NCI-H2171 treated with DMSO at 0.1 percent for 48 hours (cell line): ENCODE measurements at regions not wholly inside any gene's neighbourhood (a gene's known extent, or its start where the extent isn't known, plus 50 kb on each side); places are given as distances from the start of the nearest gene placed in this dataset.
"Not testable (repeated sequence)": the region's sequence is repeated elsewhere in the genome, so short reads cannot be mapped to it uniquely, and the experiment has no call there.

Experiments
- DNase-seq: peaks from one replicate; lab custom pipeline; 2025; lab: John Stamatoyannopoulos, UW

DNA sequence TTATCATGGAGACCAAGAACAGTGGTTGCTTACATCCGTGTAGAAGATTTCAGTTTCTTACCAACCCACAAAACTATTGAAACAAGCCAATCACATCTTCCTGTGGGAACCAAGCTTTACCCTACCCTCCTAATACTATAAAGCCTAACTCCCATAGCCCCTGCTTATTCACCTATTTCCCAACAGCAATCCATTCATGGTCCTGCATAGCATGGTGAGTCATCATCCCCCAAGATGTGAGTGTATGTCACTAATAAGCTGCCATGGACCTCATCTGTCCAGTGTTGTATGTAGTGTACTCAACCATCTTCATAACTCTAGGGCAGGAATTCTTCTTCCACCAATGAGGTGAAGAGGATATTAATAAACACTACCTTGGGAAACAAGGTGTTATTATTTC is 1620.4 kb upstream of the FLRT2 start:
- no peak for DNase-seq

DNA sequence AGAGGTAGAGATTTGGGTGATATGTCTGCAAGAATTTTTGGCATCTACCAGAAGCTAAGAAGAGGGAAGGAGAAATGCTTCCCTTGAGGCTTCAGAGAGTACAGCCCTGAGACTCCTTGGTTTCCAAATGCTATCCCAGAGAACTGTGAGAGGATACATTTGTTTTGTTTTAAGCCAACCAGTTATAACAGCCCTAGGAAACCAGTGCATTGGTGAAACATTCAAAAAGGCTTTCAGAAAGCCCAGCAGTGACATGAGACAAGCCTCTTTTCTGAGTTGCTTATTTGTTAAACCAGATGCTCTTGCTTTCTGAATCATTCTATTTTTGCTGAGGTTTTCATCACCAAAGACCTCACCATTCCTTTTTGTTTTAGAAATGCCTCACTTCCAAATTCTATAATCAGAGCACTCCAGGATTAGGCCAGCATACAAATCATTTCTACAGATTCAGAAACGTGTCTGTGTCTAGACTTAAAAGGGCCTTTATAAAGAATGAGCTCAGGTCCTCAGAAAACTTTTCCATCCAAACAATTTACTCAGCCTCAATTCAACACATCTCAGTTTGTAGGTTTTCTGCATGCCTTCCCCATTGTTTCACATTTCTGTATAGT is 1617.8 kb upstream of the FLRT2 start:
- DNase-seq, result no peak

DNA sequence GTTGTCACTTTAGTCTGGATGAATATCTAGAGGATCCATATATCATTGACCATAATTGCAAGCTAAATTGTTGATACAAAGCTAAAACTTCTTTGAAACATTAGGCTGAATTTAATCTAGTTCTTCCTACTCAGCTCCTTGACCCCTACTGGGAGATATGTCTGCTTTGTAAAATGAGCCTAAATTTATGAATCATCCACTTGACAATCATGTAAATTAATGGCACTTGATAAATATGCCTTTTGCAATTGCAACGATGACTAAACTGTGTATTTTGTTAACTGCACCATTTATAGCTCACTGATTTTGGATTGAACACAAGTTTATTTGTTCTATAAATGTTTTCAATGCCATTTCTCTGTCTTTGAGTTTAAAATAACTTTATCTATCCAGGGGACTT is 1616.5 kb upstream of the FLRT2 start:
- DNase-seq, result no peak

DNA sequence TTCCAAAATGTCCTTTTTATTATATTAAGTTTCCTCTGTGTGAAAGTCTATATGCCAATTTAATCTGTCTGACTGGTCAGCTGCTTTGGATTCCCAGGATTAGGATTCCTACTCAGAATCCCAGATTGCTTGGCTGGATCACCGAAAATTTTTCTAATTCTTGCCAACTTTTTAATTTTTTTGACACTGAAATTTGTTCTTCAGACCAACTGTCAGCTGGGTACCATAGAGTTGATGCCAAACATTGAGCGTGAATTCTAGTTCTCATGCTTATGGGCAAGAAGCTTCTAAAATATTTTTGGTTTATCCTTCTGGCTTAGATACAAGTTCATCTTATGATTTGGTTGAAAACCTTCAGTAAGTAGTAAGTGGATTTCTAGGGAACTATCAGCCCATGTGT is 1611.4 kb upstream of the FLRT2 start:
- no peak for DNase-seq

DNA sequence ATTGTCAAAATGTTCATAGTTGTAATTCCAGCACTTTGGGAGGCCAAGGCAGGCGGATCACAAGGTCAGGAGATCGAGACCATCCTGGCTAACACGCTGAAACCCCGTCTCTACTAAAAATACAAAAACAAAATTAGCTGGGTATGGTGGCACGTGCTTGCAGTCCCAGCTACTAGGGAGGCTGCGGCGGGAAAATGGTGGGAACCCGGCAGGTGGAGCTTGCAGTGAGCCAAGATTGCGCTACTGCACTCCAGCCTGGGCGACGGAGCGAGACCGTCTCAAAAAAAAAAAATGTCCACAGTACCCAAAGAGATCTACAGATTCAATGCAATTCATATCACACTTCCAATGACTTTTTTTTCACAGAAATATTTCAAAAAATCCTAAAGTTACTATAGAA is 1610.3 kb upstream of the FLRT2 start:
- DNase-seq, result not testable (repeated sequence)

DNA sequence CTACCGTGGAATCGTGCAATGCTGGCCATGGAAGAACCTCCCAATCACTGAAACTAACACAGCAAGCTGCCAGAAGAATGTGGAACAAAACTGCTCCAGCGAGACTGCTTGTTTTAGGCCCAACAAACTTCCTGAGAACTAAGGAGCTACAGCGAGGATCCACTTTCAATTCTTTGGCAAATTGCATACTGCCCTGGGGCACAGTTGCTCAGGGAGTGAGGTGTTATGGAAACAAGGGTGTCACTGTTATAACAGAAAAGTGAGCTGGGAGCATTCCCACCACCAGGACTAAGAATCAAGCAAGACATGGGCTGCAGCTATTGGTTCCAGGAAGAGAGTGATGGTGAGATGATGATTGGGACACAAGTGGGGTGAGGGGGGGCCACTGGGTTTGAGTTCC is 1606.1 kb upstream of the FLRT2 start:
- DNase-seq, result no peak

DNA sequence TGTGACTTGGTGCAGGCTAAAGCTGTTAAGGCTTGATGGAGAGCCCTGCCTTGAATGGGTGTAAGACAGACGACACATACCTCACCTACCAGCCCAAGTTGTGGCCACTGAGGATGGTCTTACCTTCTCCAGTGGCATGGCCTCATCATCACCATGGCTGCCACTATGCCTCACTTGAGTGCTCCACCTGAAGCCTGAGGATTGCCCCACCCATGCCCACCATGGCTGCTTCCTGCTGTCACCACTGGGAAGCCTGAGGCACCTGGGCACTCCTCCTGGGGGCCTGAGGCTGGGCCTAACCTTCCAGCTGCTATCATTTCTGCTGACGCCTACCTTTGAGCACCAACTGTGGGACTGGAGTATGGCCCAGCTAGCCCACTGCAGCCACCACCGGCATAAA is 1605.7 kb upstream of the FLRT2 start:
- DNase-seq, result no peak

DNA sequence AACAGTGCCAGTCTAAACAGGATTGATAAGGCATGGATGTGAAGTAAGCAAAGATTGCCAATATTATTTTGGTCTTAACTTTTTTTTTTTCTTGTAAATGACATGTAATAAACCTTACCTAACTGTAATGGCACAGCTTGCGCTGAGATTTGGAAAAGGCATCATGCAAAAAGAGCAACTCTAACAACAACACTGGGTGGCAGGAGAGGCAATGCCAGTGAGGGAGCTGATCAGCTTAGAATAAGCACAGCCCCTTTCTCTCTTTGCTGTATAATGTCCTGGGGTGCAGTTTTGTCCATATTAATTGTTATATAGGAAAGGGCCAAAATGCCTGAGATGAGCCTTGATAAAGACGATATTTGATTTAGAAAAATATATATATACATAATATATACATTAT is 1589.7 kb upstream of the FLRT2 start:
- peak; percentile 11 for DNase-seq

DNA sequence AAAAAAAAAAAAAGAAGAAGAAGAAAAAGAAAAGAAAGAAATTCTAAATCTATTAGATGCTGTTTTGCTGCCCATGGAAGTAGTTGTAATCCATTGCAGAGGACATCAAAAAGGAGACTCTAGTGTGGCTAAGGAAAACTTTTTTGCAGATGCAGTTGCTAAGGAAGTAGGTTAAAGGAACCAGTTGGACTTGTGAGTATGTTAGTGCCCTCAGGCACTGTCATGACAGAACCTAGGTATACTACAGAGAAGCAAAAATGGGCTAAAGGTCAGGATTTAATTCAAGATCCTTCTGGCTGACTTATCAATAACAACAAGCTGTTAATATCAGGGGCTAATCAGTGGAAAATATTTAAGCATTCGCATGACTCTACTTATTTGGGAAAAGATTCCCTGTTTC is 1571.6 kb upstream of the FLRT2 start:
- no peak for DNase-seq

DNA sequence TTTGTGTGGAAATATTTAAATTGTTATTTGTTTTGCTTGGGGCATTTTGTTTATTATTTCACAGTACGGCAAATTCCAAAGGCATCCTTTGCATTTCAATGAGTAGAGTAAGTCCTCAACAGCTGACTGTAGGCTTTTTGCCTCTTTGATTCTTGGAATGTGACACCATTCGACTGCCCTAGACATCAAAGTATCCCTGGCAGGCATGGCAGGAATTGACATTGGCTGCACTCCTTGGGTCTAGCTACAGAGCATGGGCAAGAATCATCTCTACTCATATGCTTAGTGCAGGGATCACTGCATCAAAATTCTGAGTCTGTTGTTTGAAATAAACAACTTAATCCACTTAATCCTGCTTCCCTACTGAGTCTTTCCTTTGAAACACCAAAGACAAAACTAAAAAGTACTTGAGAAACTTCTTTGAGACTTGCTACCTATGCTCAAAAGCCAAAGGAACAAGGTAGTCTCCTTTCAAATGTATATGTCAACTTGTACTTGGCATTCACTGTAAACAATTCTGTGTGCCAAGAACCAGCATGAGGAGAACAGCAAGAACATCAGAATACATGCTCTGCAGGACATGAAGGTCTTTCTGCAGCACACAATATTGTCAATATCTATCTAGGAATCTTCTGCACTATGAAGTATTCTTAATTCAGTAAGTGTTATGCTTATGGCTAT is 1569.0 kb upstream of the FLRT2 start:
- DNase-seq, result no peak

DNA sequence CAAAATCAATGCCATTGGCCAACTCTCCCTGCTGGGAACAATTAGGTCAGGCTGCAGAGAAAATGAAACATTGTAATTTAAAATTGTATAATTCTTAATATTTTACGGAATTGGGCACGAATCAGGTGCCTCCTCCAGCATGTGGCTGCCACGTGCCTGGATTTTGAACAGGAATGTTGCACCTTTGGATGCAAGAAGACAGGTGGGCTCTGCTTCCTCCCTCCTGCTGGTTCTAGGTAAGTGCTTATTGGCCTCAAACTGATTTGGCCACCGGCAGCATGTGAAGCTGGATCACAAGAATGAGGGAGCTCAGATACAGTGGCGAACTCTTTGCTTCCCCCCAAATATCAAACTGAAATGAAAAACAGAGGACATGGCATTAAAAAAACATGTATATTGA is 1559.9 kb upstream of the FLRT2 start:
- no peak for DNase-seq

DNA sequence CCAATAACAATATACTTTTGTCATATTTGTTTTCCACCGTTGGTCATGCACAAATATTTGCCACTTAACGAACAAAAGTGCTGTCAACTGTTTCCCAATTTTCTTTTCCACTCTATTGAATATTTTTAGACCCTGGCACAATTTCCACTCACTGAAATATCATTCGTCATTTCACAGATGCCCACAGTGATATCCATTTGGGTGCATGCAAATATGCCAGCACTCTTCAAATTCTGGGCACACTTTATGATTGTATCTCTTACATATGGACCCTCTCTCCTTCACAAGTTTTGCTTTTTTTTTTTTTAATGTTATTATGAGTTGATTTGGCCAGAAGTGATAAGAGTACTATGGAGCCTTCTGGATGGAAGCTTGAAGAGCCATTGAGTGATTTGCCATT is 1557.3 kb upstream of the FLRT2 start:
- DNase-seq, result no peak

DNA sequence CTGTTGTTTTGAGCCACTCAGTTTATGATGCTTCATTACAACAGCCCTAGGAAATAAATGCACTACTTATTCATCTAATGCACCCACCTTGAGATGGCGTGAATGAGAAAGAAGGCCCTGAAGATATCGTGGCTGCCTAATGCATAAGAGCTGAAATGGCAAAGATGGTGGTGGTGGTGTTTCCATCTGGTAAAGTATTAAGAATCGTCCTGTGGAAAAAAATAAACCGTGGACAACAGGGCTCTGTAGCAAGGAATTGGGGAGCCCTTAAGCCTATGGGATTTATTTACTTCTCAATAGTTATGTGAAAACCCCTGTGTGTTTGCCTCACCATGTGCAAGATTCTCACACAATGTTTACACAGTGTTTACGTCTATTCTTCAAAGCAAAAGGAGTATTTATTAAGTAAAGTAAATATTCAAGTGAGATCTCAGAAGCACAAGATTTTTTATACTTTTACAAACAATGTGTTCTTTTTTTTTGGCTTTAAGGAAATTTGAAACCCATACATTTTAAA is 1555.2 kb upstream of the FLRT2 start:
- DNase-seq, result no peak

DNA sequence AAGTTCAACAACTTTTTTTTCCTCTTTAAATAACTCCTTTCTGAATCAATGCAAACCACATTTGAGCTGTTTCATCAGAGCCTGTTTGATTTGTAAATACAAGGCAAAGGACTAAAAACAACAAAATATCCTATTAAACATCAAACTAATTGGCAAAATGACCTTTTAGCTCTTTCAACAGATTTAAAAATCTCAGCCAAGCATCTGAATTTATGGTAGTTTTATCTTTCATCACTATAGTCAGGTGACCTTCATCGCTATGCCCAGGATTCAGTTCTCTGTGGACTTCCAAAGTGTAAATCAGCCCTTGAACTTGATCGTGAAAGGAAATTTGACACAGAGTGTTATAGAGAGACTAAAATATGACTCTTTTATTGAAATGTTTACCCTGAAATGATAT is 1554.5 kb upstream of the FLRT2 start:
- DNase-seq, result no peak

DNA sequence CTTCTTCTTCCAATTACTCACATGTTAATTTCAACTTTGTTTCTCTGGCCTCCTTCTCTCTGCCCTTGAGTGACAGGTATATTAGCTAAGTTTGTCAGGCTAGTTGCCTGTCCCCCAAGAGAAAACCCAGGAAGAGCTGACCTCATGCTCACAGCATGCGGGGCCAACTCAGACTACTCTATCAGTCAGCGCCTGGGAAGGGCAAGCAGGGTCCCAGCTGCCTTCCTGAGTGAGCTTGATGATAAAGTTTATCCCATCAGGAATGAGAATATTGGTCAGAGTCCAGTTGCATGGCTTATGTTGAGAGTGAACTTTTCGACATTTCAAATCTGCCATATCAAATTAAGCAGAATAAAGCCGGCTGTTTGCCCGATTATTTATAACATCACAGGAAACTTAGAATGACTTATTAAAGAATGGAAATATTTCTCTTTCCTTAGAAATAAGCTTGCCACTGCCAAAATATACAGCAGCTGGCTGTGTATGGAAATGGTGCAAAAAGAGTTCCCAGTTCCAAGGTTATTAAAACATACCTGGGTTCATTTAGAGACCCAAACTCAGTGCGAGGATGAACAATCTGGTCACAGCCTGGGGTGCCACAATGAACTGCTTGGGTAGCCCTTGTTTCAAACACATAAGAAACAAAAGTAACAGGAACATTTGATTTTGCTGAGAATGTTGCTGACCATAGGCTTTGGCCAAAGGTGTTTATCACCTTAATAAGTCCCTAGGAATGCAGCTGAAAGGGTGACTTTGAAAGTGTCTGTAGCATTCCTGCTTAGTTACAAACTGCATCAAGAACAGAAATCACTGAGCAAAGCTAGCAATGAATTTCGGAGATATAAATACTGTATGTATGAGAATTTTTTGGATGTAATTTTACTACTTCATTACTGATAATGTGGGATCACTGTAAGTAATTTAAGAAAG is 1553.8 kb upstream of the FLRT2 start:
- no peak for DNase-seq

DNA sequence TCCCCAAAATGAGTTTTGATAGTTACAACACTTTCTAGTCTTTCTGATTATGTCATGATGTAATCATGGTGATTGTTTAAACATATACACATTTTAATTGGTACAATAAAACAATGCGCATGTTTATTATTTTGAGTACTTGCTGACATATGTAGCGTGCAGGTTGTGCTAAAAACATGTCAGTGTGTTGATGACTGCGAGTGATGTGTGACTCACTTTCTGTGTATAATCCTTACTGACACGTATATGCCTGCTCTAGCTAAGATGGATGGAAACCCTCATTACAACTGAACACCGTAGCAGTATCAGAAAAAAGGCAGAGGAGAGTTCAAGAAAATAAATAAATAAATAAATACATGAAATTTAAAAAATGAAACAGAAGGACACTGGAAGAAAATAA is 1552.4 kb upstream of the FLRT2 start:
- DNase-seq, result no peak

DNA sequence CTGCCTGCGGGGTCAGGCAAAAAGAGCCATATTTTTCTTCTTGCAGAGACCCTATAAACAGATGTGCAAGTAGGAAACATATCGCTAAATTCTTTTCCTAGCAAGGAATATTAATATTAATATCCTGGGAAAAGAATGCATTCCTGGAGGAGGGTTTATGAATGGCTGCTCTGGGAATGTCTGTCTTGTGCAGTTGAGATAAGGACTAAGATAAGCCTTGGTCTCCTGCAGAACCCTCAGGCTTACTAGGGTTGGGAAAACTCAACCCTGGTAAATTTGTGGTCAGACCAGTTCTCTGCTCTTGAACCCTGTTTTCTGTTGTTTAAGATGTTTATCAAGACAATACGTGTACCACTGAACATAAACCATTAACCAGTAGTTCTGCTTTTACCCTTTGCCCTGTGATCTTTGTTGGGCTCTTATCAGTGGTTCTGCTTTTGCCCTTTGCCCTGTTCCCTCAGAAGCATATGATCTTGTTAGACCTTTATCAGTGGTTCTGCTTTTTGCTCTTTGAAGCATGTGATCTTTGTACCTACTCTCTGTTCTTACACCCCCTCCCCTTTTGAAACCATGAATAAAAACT is 1548.2 kb upstream of the FLRT2 start:
- not testable (repeated sequence) for DNase-seq

DNA sequence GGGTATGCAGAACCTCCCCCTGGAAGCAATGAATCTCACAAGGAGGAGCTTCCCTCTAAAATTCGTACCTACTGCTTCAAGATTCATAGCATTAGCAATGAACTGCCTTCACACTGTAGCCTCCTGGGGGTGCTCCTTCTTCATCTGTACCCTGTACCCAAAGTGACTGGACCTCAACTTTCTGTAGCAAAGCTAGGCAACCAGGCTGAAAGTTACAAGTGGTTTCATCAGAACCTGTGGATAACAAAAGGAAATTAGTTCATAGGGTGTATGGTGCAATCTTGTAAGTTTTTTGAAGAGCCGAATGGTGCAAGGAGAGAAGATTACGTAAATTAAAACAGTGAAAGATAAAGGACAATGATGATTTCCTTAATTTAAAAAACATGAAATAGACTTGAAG is 1541.7 kb upstream of the FLRT2 start:
- no peak for DNase-seq

DNA sequence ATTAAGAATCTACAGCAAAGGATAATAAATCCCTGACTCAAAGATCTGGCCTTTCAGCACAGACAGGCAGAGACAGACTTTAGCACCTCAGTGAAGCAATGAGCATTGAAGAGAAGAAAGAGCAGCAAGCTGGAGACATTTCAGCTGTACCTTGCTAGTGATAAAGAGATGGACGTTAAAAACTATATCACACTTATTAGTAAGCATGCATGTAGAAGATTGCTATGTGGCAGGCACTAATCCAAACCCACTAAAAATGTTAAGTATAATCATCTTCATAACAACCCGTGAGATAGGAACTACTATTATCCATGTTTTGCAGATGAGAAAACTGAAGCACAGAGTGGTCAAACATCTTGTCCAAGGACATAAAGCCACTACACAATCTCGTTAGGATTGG is 1538.3 kb upstream of the FLRT2 start:
- no peak for DNase-seq

DNA sequence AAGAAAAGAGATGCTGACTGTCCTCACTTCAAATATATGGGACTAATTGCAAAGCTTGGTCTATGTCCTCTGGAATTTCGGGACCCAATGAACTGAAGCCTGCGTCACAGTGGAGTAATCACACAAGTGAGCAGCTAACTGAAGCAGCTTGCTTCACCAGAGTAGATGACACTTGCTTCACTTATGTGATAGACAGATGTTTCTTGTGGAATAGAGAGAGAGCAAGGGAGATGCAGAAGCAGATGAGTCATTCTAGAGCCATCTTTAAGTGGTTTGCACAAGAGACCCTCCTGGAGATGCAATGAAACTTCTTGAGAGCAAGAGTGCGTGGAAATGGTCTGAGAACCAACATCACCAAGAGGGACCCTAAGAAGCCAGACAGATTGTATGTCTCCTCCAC is 1537.1 kb upstream of the FLRT2 start:
- DNase-seq, result no peak

DNA sequence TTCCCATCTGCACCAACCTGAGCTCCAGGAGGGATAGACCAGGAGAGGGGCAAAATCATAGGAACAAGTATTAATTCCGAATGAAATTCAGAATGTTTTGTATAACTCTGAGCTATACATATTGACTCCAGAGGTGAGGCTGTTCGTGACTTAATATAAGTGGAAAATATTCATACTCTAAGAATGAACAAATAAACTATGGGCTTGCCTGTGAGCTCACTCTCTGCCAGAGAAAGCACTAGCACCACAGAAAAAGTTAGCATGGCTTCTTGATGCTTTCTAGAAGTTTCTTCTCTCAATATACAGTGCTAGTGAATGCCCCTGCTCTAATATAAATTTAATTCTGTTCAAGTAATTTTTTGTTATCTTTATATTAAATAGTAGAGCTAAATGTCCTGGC is 1536.4 kb upstream of the FLRT2 start:
- DNase-seq, result no peak

DNA sequence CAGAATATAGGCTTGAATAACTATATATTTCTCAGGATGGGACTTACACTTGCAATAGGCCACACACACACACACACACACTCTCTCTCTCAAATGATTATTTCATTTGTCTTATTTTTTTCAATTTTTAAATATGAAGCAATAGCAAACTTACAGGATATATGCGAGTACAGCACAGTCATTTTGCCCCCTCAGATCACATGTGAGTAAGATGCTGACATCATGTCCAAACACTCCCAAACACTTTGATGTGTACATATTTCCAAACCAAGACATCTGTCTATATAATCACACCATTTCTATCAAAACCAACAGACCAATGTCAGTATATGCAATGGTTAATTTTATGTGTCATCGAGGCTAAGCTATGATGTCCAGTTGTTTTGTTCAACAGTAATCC is 1535.9 kb upstream of the FLRT2 start:
- no peak for DNase-seq

DNA sequence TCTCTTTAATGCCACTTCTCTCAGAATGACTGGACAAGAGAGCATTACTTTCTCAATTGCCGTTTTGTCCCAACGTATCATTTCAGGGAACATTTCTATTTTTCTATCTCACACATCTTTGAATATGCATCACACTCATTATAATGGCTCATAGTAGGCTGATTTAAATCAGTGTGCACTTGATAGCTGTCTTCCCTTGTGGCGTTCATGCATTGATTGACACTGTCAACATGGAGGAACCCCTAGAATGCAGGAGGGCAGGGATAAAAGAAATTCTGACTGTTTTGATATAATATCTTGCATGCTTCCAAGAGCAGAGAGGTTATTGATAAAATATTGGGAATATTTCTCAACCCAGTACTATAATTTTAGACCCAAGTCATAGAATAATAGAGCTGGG is 1528.9 kb upstream of the FLRT2 start:
- DNase-seq, result no peak
